ENCODE measurements at regions not wholly inside any gene's neighbourhood (a gene's known extent, or its start where the extent isn't known, plus 50 kb on each side); places are given as distances from the start of the nearest gene placed in this dataset.

GRCh38 chr13:26968431-26969341 is 202.9 kb downstream of the USP12 start:
- Histone ChIP-seq H3K9me3 (ENCODE audit: control insufficient read depth in 2 of 2, insufficient read depth in 1 of 2, low read depth in 1 of 2, low read length in 1 of 2) (peaks cover 0 to 2% of the 10 kb centered on the region in 2 donors), H3K27me3 (ENCODE audit: control insufficient read depth in 1 of 2, insufficient read depth in 2 of 2, low read length in 2 of 2) (no peaks in the 10 kb centered on the region), H3K4me3 (ENCODE audit: low read depth in 1 of 2, low read length in 2 of 2) (no peak overlapping the region), H3K4me1 (ENCODE audit: control insufficient read depth in 2 of 2, insufficient read depth in 2 of 2, low read length in 1 of 2) (peaks cover 0 to 1% of the 10 kb centered on the region in 2 donors), H3K27ac (ENCODE audit: low read depth in 2 of 2, low read length in 1 of 2) (no peak overlapping the region), H3K36me3 (ENCODE audit: control insufficient read depth in 2 of 2, insufficient read depth in 2 of 2, low read length in 1 of 2) (no peaks in the 10 kb centered on the region)
- 45 to 56% methylated on average over 22 of the region's 22 CpGs for WGBS, 2 donors

- H3K9me3 ChIP-seq (ENCODE audit: control insufficient read depth in 2 of 2, insufficient read depth in 1 of 2, low read depth in 1 of 2, low read length in 1 of 2), result peaks cover 0 to 2% of the 10 kb centered on the region in 2 donors
- WGBS, 2 donors, result 67 to 70% methylated on average over 17 of the region's 17 CpGs
- H3K27me3 ChIP-seq (ENCODE audit: control insufficient read depth in 1 of 2, insufficient read depth in 2 of 2, low read length in 2 of 2), result no peaks in the 10 kb centered on the region
- no peaks in the 10 kb centered on the region for H3K36me3 ChIP-seq (ENCODE audit: control insufficient read depth in 2 of 2, insufficient read depth in 2 of 2, low read length in 1 of 2)
- no peak overlapping the region for H3K4me3 ChIP-seq (ENCODE audit: low read depth in 1 of 2, low read length in 2 of 2)
- no peak overlapping the region for H3K27ac ChIP-seq (ENCODE audit: low read depth in 2 of 2, low read length in 1 of 2)
- H3K4me1 ChIP-seq (ENCODE audit: control insufficient read depth in 2 of 2, insufficient read depth in 2 of 2, low read length in 1 of 2), result peaks cover 0 to under 1% of the 10 kb centered on the region in 2 donors
These were observed 204.2 kb downstream of the USP12 start for GRCh38 chr13:26967119-26968038.

DNA sequence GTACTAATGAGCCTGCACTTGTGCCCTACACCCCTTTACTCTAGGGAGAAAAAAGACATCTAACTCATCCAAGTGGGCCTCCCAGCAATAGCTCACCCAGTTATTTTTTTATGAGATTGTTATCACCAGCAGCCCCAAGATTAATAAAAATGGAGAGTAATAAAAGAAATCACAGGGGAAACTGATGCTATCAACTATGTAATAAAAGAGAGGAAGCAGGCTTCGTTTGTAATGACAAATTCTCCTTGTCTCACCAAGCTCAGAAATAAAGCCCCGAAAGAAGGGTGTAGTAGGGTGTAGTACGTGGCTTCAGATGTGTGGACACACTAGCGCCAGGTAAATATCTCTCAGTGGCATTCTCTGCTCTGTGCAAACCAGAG is 204.9 kb downstream of the USP12 start:
- 76 to 81% methylated on average over 4 of the region's 4 CpGs for WGBS, 2 donors
- no peak overlapping the region for H3K27ac ChIP-seq (ENCODE audit: low read depth in 2 of 2, low read length in 1 of 2)

DNA sequence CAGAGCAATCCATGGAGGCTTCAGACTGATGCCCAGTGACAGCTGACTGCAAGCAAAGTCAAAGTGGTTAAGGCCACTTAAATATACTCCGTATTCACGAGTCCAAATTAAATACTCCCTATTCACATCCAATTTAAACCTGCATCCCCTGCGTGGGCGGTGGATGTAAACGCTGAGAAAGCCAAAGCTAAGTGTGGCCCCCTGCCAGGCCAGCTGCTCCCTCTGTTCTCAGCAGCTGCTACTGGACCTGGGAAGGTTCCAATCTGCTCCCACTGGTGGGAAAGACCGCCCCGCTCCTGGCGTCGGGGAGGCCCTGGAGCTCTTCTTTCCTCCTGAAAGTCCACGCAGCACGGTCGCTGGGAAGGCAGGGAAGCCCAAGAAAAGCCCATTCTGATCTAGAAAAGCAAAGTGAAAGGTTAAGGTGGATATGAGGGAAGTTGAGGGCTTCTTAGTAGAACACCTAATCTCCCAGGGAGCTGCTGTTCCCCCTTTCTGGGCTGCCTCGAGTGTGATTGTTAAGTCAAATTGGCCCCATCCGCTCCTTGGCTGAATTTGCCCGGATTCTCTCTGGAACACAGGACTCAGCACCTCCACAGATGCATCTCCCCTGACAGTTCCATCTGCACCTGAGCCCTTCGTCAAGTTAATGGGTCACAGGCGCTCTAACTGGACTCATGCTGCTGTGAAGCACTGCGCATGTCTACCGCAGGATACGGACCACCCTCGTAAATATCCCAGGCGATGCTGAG is 205.5 kb downstream of the USP12 start:
- peaks cover 0 to 4% of the 10 kb centered on the region in 2 donors for H3K4me1 ChIP-seq (ENCODE audit: control insufficient read depth in 2 of 2, insufficient read depth in 2 of 2, low read length in 1 of 2)

More for the DNA sequence above, 204.9 kb downstream of the USP12 start:
- Histone ChIP-seq H3K9me3 (ENCODE audit: control insufficient read depth in 2 of 2, insufficient read depth in 1 of 2, low read depth in 1 of 2, low read length in 1 of 2) (peaks cover 0 to 2% of the 10 kb centered on the region in 2 donors), H3K27me3 (ENCODE audit: control insufficient read depth in 1 of 2, insufficient read depth in 2 of 2, low read length in 2 of 2) (no peaks in the 10 kb centered on the region), H3K4me1 (ENCODE audit: control insufficient read depth in 2 of 2, insufficient read depth in 2 of 2, low read length in 1 of 2) (peaks cover 0 to 4% of the 10 kb centered on the region in 2 donors), H3K4me3 (ENCODE audit: low read depth in 1 of 2, low read length in 2 of 2) (no peak overlapping the region), H3K36me3 (ENCODE audit: control insufficient read depth in 2 of 2, insufficient read depth in 2 of 2, low read length in 1 of 2) (no peaks in the 10 kb centered on the region)

DNA sequence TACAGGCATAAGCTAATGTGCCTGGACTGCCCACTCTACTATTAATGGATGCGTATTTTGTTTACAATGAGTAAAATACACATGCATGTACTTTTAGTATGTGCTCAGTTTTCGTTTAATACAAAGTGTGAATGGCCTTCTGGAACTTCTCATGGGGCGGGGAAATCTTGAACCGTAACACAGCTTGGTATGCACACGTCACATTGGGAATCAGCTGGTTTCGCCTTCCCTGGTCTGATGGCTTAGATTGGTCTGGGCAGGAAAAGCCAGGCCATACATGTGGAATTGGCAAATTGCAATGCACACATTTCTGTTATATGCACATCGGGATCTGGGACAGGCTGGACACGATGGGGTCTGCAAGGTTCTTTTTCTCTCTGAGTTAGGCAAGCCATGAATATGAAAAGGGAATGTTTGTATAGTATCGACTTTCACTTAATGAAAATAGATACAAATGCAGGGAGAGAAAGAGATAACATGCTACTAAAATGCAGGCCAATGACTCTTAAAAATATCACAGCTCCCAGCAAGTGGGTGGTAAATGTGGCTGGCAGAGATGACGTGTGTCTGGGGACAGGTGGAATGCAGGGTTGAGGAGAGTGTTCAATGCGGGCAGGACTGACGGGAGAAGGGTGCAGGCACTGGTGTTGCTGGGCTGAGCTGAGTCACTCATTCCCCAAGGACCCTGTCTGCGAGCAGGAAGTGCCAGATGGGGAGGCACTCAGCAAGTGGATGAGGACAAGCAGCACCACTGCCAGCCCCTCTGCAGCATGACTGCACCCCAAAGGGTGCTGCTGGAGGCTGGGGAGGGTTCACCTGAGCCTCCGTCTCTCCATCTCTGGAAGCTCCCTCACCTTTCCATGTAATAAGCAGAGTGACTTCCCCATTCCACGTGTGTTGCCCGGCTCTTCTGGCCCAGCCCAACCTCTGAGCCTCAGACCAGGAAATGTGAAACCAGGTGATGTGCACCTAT is 204.0 kb upstream of the GPR12 start:
- H3K27me3 ChIP-seq (ENCODE audit: control insufficient read depth in 1 of 2, insufficient read depth in 2 of 2, low read length in 2 of 2), result no peaks in the 10 kb centered on the region
- peaks cover 0 to 2% of the 10 kb centered on the region in 2 donors for H3K9me3 ChIP-seq (ENCODE audit: control insufficient read depth in 2 of 2, insufficient read depth in 1 of 2, low read depth in 1 of 2, low read length in 1 of 2)
- no peaks in the 10 kb centered on the region for H3K36me3 ChIP-seq (ENCODE audit: control insufficient read depth in 2 of 2, insufficient read depth in 2 of 2, low read length in 1 of 2)
- 65 to 74% methylated on average over 16 of the region's 16 CpGs for WGBS, 2 donors
- no peak overlapping the region for H3K4me3 ChIP-seq (ENCODE audit: low read depth in 1 of 2, low read length in 2 of 2)
- no peak overlapping the region for H3K27ac ChIP-seq (ENCODE audit: low read depth in 2 of 2, low read length in 1 of 2)
- H3K4me1 ChIP-seq (ENCODE audit: control insufficient read depth in 2 of 2, insufficient read depth in 2 of 2, low read length in 1 of 2), result peaks cover 0 to 4% of the 10 kb centered on the region in 2 donors

More for the DNA sequence above, 205.5 kb downstream of the USP12 start:
- H3K27ac ChIP-seq (ENCODE audit: low read depth in 2 of 2, low read length in 1 of 2), result no peak overlapping the region
- 49 to 53% methylated on average over 22 of the region's 22 CpGs for WGBS, 2 donors
- no peaks in the 10 kb centered on the region for H3K27me3 ChIP-seq (ENCODE audit: control insufficient read depth in 1 of 2, insufficient read depth in 2 of 2, low read length in 2 of 2)
- H3K4me3 ChIP-seq (ENCODE audit: low read depth in 1 of 2, low read length in 2 of 2), result no peak overlapping the region
- H3K9me3 ChIP-seq (ENCODE audit: control insufficient read depth in 2 of 2, insufficient read depth in 1 of 2, low read depth in 1 of 2, low read length in 1 of 2), result peaks cover 0 to 2% of the 10 kb centered on the region in 2 donors
- H3K36me3 ChIP-seq (ENCODE audit: control insufficient read depth in 2 of 2, insufficient read depth in 2 of 2, low read length in 1 of 2), result no peaks in the 10 kb centered on the region

DNA sequence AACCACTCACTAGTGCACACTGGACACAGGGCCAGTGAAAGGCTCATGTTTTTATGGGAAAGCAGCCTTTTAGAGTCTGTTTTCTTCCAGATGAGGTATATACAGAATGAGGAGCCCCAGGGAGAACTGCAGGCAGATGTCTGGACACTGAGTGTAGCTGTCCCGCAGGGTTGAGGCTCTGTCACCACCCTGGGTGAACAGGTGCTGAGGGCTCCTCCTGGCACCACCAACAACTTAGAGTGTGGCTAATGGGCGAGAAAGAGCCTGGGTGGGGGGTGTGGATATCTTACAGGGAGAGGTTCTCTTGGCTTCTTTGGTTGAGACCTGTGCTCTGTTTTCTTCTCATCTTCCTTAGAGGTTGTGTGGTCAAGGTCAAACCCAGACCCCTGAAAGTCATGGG is 202.1 kb upstream of the GPR12 start:
- Histone ChIP-seq H3K9me3 (ENCODE audit: control insufficient read depth in 2 of 2, insufficient read depth in 1 of 2, low read depth in 1 of 2, low read length in 1 of 2) (no peaks in the 10 kb centered on the region), H3K36me3 (ENCODE audit: control insufficient read depth in 2 of 2, insufficient read depth in 2 of 2, low read length in 1 of 2) (no peaks in the 10 kb centered on the region), H3K27me3 (ENCODE audit: control insufficient read depth in 1 of 2, insufficient read depth in 2 of 2, low read length in 2 of 2) (no peaks in the 10 kb centered on the region), H3K4me3 (ENCODE audit: low read depth in 1 of 2, low read length in 2 of 2) (no peak overlapping the region), H3K4me1 (ENCODE audit: control insufficient read depth in 2 of 2, insufficient read depth in 2 of 2, low read length in 1 of 2) (peaks cover 0 to 4% of the 10 kb centered on the region in 2 donors), H3K27ac (ENCODE audit: low read depth in 2 of 2, low read length in 1 of 2) (no peak overlapping the region)
- 66 to 81% methylated on average over 2 of the region's 2 CpGs for WGBS, 2 donors

- Histone ChIP-seq H3K4me1 (ENCODE audit: control insufficient read depth in 2 of 2, insufficient read depth in 2 of 2, low read length in 1 of 2) (peaks cover 0 to 4% of the 10 kb centered on the region in 2 donors), H3K4me3 (ENCODE audit: low read depth in 1 of 2, low read length in 2 of 2) (no peak overlapping the region), H3K27me3 (ENCODE audit: control insufficient read depth in 1 of 2, insufficient read depth in 2 of 2, low read length in 2 of 2) (no peaks in the 10 kb centered on the region), H3K27ac (ENCODE audit: low read depth in 2 of 2, low read length in 1 of 2) (no peak overlapping the region), H3K9me3 (ENCODE audit: control insufficient read depth in 2 of 2, insufficient read depth in 1 of 2, low read depth in 1 of 2, low read length in 1 of 2) (no peaks in the 10 kb centered on the region), H3K36me3 (ENCODE audit: control insufficient read depth in 2 of 2, insufficient read depth in 2 of 2, low read length in 1 of 2) (no peaks in the 10 kb centered on the region)
- WGBS, 2 donors, result 40 to 55% methylated on average over 17 of the region's 17 CpGs
These were observed 201.5 kb upstream of the GPR12 start for GRCh38 chr13:26961890-26962615.

DNA sequence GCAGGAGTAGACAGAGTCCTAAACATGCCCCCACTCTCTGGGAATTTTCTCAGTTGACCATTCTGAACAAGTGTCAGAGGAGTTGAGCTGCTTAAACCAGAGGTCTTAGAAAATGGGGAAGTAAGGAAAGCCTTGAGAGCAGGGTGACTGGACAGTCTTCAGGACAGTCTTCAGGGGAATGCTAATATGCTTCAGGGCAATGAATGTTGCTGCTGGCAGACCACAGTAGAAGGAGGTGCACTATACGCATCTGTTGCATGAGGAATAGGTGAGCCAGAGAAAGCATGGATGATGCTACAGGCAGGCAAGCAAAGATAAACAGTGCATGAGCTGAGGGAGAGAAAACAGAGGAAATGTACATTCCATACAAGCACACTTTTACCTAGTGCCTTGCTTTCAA is 196.6 kb upstream of the GPR12 start:
- Histone ChIP-seq H3K4me3 (ENCODE audit: low read depth in 1 of 2, low read length in 2 of 2) (no peak overlapping the region), H3K9me3 (ENCODE audit: control insufficient read depth in 2 of 2, insufficient read depth in 1 of 2, low read depth in 1 of 2, low read length in 1 of 2) (no peaks in the 10 kb centered on the region), H3K27me3 (ENCODE audit: control insufficient read depth in 1 of 2, insufficient read depth in 2 of 2, low read length in 2 of 2) (peaks cover 0 to 3% of the 10 kb centered on the region in 2 donors), H3K27ac (ENCODE audit: low read depth in 2 of 2, low read length in 1 of 2) (no peak overlapping the region), H3K36me3 (ENCODE audit: control insufficient read depth in 2 of 2, insufficient read depth in 2 of 2, low read length in 1 of 2) (no peaks in the 10 kb centered on the region), H3K4me1 (ENCODE audit: control insufficient read depth in 2 of 2, insufficient read depth in 2 of 2, low read length in 1 of 2) (peaks cover 0 to 2% of the 10 kb centered on the region in 2 donors)
- WGBS, 2 donors, result 56 to 67% methylated on average over 1 of the region's 1 CpG

All from esophagus (tissue), 2 donors.